ENCODE measurements at regions not wholly inside any gene's neighbourhood (a gene's known extent, or its start where the extent isn't known, plus 50 kb on each side); places are given as distances from the start of the nearest gene placed in this dataset.

GRCh38 chr5:116865651-116866050 is 291.0 kb upstream of the SEMA6A start:
- peaks cover 5% of the 10 kb centered on the region; the same call in 1 of the 2 replicates for H3K27me3 ChIP-seq (ENCODE audit: insufficient read depth, low read depth)
- H3K4me1 ChIP-seq (replicated peaks; ENCODE audit: insufficient read depth): no peaks in the 10 kb centered on the region
- H3K79me2 ChIP-seq (ENCODE audit: low read depth): no peaks in the 10 kb centered on the region
- H4K20me1 ChIP-seq (ENCODE audit: insufficient read depth): no peaks in the 10 kb centered on the region
- H3F3A ChIP-seq (ENCODE audit: insufficient read depth, low read depth): no peaks in the 10 kb centered on the region
- no TSS peak for BruUV-seq (replicated peaks)
- intact Hi-C loops (cut with micrococcal nuclease; ENCODE audit: unreplicated experiment): no loop called here
- H3K9me2 ChIP-seq (ENCODE audit: insufficient read depth): no peaks in the 10 kb centered on the region
- CTCF ChIA-PET: no interaction called here
- H3K4me2 ChIP-seq: no peak overlapping the region
- H2AFZ ChIP-seq: no peak overlapping the region
- no peaks in the 10 kb centered on the region for H3K9me3 ChIP-seq (ENCODE audit: insufficient read depth, low read depth)
- POLR2A ChIA-PET (ENCODE audit: unreplicated experiment): no interaction called here
- H3K4me3 ChIP-seq: no peak overlapping the region
- no peaks in the 10 kb centered on the region for H3K36me3 ChIP-seq (ENCODE audit: low read depth)
- no peak for TF ChIP-seq CTCF (conservative IDR thresholded peaks at IDR 0.05)
- no peak for TF ChIP-seq EZH2 (IDR thresholded peaks at IDR 0.05; ENCODE audit: low read depth)
- no peak for DNase-seq
- no peak overlapping the region for H3K27ac ChIP-seq

- H3K4me2 ChIP-seq: no peak overlapping the region
- H3K4me1 ChIP-seq (replicated peaks; ENCODE audit: insufficient read depth): no peaks in the 10 kb centered on the region
- no peaks in the 10 kb centered on the region for H3K9me2 ChIP-seq (ENCODE audit: insufficient read depth)
- no peaks in the 10 kb centered on the region for H3K79me2 ChIP-seq (ENCODE audit: low read depth)
- BruUV-seq (replicated peaks): no TSS peak
- no peaks in the 10 kb centered on the region for H3K36me3 ChIP-seq (ENCODE audit: low read depth)
- H3K27ac ChIP-seq: no peak overlapping the region
- DNase-seq: no peak
- H3K9me3 ChIP-seq (ENCODE audit: insufficient read depth, low read depth): no peaks in the 10 kb centered on the region
- no peaks in the 10 kb centered on the region for H3F3A ChIP-seq (ENCODE audit: insufficient read depth, low read depth)
- no peaks in the 10 kb centered on the region for H4K20me1 ChIP-seq (ENCODE audit: insufficient read depth)
- H3K27me3 ChIP-seq (ENCODE audit: insufficient read depth, low read depth): peaks cover 5% of the 10 kb centered on the region; the same call in 1 of the 2 replicates
- ChIA-PET POLR2A (ENCODE audit: unreplicated experiment) (no interaction called here), CTCF (no interaction called here)
- intact Hi-C loops (cut with micrococcal nuclease; ENCODE audit: unreplicated experiment): no loop called here
- no peak overlapping the region for H3K4me3 ChIP-seq
- H2AFZ ChIP-seq: no peak overlapping the region
- TF ChIP-seq EZH2 (IDR thresholded peaks at IDR 0.05; ENCODE audit: low read depth): no peak
- TF ChIP-seq CTCF (conservative IDR thresholded peaks at IDR 0.05): no peak
Observed at GRCh38 chr5:116864838-116865190, 290.2 kb upstream of the SEMA6A start.

- Histone ChIP-seq H2AFZ (no peak overlapping the region), H3K36me3 (ENCODE audit: low read depth) (no peaks in the 10 kb centered on the region), H3K9me2 (ENCODE audit: insufficient read depth) (no peaks in the 10 kb centered on the region), H4K20me1 (ENCODE audit: insufficient read depth) (no peaks in the 10 kb centered on the region), H3K9me3 (ENCODE audit: insufficient read depth, low read depth) (no peaks in the 10 kb centered on the region), H3F3A (ENCODE audit: insufficient read depth, low read depth) (no peaks in the 10 kb centered on the region), H3K79me2 (ENCODE audit: low read depth) (no peaks in the 10 kb centered on the region), H3K4me3 (no peak overlapping the region), H3K4me1 (replicated peaks; ENCODE audit: insufficient read depth) (no peaks in the 10 kb centered on the region), H3K27ac (no peak overlapping the region), H3K4me2 (no peak overlapping the region), H3K27me3 (ENCODE audit: insufficient read depth, low read depth) (peaks cover 5% of the 10 kb centered on the region; the same call in 1 of the 2 replicates)
- intact Hi-C loops (cut with micrococcal nuclease; ENCODE audit: unreplicated experiment): no loop called here
- ChIA-PET CTCF (no interaction called here), POLR2A (ENCODE audit: unreplicated experiment) (no interaction called here)
- no peak for DNase-seq
- no TSS peak for BruUV-seq (replicated peaks)
- no peak for TF ChIP-seq CTCF (conservative IDR thresholded peaks at IDR 0.05)
- TF ChIP-seq EZH2 (IDR thresholded peaks at IDR 0.05; ENCODE audit: low read depth): no peak
Observed at GRCh38 chr5:116864157-116864837, 289.7 kb upstream of the SEMA6A start.
